ENCODE measurements at regions not wholly inside any gene's neighbourhood (a gene's known extent, or its start where the extent isn't known, plus 50 kb on each side); places are given as distances from the start of the nearest gene placed in this dataset.

GRCh38 chr17:73911726-73912372, 267.6 kb upstream of the SDK2 start:
- peaks cover 50% of the 10 kb centered on the region for H3K27me3 Mint-ChIP-seq
- peaks cover 0 to 7% (median 6%) of the 10 kb centered on the region in 3 donors for H3K9me3 ChIP-seq (ENCODE audit: control extremely low read depth in 1 of 3, control insufficient read depth in 2 of 3, insufficient read depth in 1 of 3, low read length in 2 of 3)
- WGBS (ENCODE audit: insufficient coverage) = 100% methylated on average over 4 of the region's 6 CpGs

GRCh38 chr17:73912373-73912746, 268.1 kb upstream of the SDK2 start:
- ATAC-seq (ENCODE audit: low read depth) (no peak), DNase-seq (no peak)
- Histone ChIP-seq H3K36me3 (replicated peaks in 1 of 2; ENCODE audit: control extremely low read depth in 1 of 2, control insufficient read depth in 1 of 2, extremely low read depth in 1 of 2, insufficient read depth in 2 of 2, low read length in 1 of 2) (no peaks in the 10 kb centered on the region), H3K4me3 (ENCODE audit: control extremely low read depth in 1 of 5, extremely low read depth in 1 of 5, insufficient read depth in 1 of 5, low read depth in 2 of 5, low read length in 4 of 5) (no peak overlapping the region), H3K9ac (ENCODE audit: low read length) (no peak overlapping the region), H2AFZ (ENCODE audit: insufficient read depth, low read depth, low read length, poor library complexity, severe bottlenecking) (no peak overlapping the region), H4K20me1 (ENCODE audit: control insufficient read depth, insufficient read depth, low read length, poor library complexity, severe bottlenecking) (no peaks in the 10 kb centered on the region), H3K27me3 (replicated peaks in 1 of 4; ENCODE audit: control extremely low read depth in 1 of 4, control insufficient read depth in 3 of 4, insufficient read depth in 4 of 4, low read length in 3 of 4) (peaks cover 0 to 13% (median 6%) of the 10 kb centered on the region in 4 experiments), H3K27ac (ENCODE audit: low read length in 2 of 2) (no peak overlapping the region), H3K4me1 (ENCODE audit: control insufficient read depth in 2 of 2, insufficient read depth in 2 of 2, low read length in 2 of 2) (no peaks in the 10 kb centered on the region), H3K4me2 (replicated peaks; ENCODE audit: low read depth, low read length, poor library complexity, severe bottlenecking) (no peak overlapping the region), H3K9me3 (ENCODE audit: control extremely low read depth in 1 of 3, control insufficient read depth in 2 of 3, insufficient read depth in 1 of 3, low read length in 2 of 3) (peaks cover 0 to 6% (median 5%) of the 10 kb centered on the region in 3 donors), H3K79me2 (ENCODE audit: control insufficient read depth, insufficient read depth, low read length) (no peaks in the 10 kb centered on the region)
- Mint-ChIP-seq H3K4me1 (no peaks in the 10 kb centered on the region), H3K27ac (no peak overlapping the region), H3K4me3 (no peak overlapping the region), H3K27me3 (peaks cover 52% of the 10 kb centered on the region), H3K9me3 (ENCODE audit: insufficient read depth) (peaks cover 6% of the 10 kb centered on the region)
- intact Hi-C loops (cut with micrococcal nuclease) = no loop called here
- POLR2A ChIA-PET = no interaction called here
- CTCF ChIA-PET = no interaction called here
- WGBS (ENCODE audit: insufficient coverage) = 71% methylated on average over 1 of the region's 1 CpG
- TF ChIP-seq CTCF (IDR thresholded peaks at IDR 0.05) (peak; percentile 12), EZH2 (IDR thresholded peaks at IDR 0.05; ENCODE audit: borderline replicate concordance, insufficient read depth, low read depth, low read length, poor library complexity, severe bottlenecking) (no peak)

More at GRCh38 chr17:73911726-73912372, 267.6 kb upstream of the SDK2 start:
- ATAC-seq (ENCODE audit: low read depth) = no peak
- Mint-ChIP-seq H3K4me3 (no peak overlapping the region), H3K9me3 (ENCODE audit: insufficient read depth) (peaks cover 6% of the 10 kb centered on the region), H3K4me1 (no peaks in the 10 kb centered on the region), H3K27ac (no peak overlapping the region)
- CTCF ChIA-PET = no interaction called here
- H3K27ac ChIP-seq (ENCODE audit: low read length in 2 of 2) = no peak overlapping the region
- no peak overlapping the region for H3K4me2 ChIP-seq (replicated peaks; ENCODE audit: low read depth, low read length, poor library complexity, severe bottlenecking)
- DNase-seq = no peak
- H3K9ac ChIP-seq (ENCODE audit: low read length) = no peak overlapping the region
- TF ChIP-seq EZH2 (IDR thresholded peaks at IDR 0.05; ENCODE audit: borderline replicate concordance, insufficient read depth, low read depth, low read length, poor library complexity, severe bottlenecking) (no peak), CTCF (IDR thresholded peaks at IDR 0.05) (no peak)
- intact Hi-C loops (cut with micrococcal nuclease) = no loop called here
- POLR2A ChIA-PET = no interaction called here
- H3K79me2 ChIP-seq (ENCODE audit: control insufficient read depth, insufficient read depth, low read length) = no peaks in the 10 kb centered on the region
- H3K4me1 ChIP-seq (ENCODE audit: control insufficient read depth in 2 of 2, insufficient read depth in 2 of 2, low read length in 2 of 2) = no peaks in the 10 kb centered on the region
- H4K20me1 ChIP-seq (ENCODE audit: control insufficient read depth, insufficient read depth, low read length, poor library complexity, severe bottlenecking) = no peaks in the 10 kb centered on the region
- H3K4me3 ChIP-seq (ENCODE audit: control extremely low read depth in 1 of 5, extremely low read depth in 1 of 5, insufficient read depth in 1 of 5, low read depth in 2 of 5, low read length in 4 of 5) = no peak overlapping the region
- H2AFZ ChIP-seq (ENCODE audit: insufficient read depth, low read depth, low read length, poor library complexity, severe bottlenecking) = no peak overlapping the region
- H3K27me3 ChIP-seq (replicated peaks in 1 of 4; ENCODE audit: control extremely low read depth in 1 of 4, control insufficient read depth in 3 of 4, insufficient read depth in 4 of 4, low read length in 3 of 4) = peaks cover 0 to 10% (median 6%) of the 10 kb centered on the region in 4 experiments
- H3K36me3 ChIP-seq (replicated peaks in 1 of 2; ENCODE audit: control extremely low read depth in 1 of 2, control insufficient read depth in 1 of 2, extremely low read depth in 1 of 2, insufficient read depth in 2 of 2, low read length in 1 of 2) = no peaks in the 10 kb centered on the region

Measured in B cell (primary cell).